ENCODE measurements at regions not wholly inside any gene's neighbourhood (a gene's known extent, or its start where the extent isn't known, plus 50 kb on each side); places are given as distances from the start of the nearest gene placed in this dataset.
"Not testable (repeated sequence)": the region's sequence is repeated elsewhere in the genome, so short reads cannot be mapped to it uniquely, and the experiment has no call there.

DNA sequence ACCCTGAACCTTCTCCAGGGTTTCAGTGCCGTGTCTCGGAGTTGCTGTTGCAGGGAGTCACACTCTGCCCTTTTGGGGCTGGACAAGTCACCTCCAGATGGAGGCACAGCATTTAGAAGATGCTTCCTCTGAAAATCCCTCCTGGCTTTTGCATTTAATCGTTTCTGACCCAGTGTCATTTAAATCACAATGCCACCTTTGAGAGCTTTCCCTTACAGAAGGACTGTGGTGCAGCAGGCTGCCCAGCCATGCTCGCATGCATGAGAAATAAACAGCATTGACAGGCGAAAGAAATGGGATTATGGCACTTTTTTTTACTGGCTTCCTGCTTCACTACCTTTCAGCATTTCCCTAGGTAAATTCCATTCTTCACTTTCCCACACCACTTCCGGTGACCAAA, 113.4 kb upstream of the DYRK2 start:
- no peak for DNase-seq (ENCODE audit: low spot score)

DNA sequence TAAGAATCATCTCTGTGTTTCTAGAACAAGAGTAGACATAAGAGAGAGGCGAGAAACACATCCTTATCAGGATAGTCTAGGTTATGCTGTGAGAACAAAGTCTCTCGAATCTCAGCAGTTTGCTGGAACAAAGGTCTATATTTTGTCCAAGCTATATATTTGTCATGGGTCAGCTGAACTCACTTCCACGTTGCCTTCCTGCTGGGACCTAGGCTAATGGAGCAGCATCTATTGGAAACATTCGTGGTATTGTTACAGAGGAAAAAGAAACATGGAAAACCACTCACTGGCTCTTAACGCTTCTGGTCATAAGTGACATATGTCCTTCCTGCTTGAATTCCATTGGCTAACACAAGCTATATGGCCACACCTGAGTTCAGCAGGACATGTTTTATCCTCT, 112.6 kb upstream of the DYRK2 start:
- DNase-seq (ENCODE audit: low spot score), result no peak

DNA sequence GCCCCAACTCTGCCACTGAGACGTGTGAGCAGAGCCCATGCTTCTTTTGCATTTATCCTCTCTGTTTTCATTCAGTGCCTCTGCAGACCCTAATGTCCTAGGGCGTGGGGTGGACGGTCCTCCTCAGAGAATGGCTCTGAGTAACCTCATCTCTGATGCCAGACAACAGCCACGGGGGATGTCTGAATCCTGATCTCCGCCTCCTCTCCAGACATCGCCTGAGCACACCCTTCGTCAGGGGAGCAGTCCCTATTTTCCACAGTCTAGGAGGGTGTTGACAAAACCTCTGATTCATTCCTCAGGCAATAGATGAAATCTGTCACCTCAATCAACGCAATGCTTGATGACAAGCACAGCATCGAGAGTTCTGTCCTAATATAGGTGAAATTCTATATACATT, 109.2 kb upstream of the DYRK2 start:
- DNase-seq (ENCODE audit: low spot score), result no peak

DNA sequence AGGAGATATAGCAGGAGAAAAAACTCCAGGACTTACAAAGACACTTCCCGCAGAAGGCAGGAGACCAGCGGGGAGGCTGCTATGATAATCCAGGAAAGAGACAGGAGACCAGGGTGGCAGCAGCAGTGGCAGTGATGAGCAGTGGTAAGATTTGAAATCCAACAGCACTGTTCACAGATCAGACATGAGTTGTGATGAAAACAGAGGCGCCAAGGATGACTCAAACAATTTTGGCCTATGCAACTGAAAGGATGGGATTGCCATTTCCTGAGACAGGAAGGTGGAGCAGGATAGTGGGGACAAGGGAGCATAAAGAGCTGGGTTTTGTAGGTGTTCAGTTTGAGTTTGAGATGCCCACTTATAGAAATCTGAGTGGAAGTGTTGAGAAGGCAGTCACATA, 108.6 kb upstream of the DYRK2 start:
- no peak for DNase-seq (ENCODE audit: low spot score)

DNA sequence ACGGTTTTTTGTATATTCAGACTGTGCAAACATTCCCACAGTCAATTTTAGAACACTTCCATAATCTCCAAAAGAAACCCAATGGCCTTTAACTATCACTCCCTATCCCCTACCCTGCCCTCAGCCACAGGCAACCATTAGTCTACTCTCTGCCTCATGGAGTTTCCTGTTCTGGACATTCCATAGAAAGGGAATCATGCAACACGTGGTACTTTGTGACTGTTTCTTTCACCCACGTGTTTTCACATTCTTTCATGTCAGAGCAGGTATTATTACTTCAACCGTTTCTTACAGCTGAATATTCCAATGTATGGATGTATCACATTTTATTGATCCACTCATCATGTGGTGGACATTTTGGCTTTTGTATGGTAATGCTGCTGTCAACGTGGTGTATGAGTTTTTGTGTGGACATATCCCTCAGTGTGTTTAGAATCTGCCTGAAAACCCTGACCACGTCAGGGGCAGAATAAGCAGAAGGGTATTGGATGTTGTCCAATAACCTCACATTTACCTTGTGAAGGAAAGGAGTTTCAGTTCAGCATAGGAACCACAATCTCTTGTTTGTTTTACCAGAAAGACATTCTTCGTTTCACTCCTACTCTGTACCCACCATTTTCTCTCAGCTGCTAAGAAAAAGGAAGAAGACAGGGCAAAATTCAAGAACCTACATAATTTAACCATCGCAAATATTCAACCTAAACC, 107.5 kb upstream of the DYRK2 start:
- DNase-seq (ENCODE audit: low spot score), result no peak

DNA sequence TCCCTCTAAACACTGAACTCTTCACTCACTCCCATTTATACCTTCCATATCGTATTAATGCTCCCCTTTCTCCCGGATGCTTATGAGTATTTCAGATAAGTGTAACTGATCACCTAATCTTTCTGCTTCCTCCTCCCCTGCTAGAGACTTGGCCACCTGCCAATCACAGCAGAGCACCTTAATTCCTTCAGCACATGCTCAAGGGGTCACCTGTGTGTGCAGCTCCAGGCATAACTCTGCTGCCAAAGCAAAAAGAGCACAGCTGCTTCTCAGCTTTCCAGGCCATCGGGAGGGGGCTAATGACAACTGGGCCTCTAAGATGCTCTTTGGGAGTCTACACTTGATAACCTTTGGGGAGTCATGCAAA, 106.9 kb upstream of the DYRK2 start:
- no peak for DNase-seq (ENCODE audit: low spot score)

DNA sequence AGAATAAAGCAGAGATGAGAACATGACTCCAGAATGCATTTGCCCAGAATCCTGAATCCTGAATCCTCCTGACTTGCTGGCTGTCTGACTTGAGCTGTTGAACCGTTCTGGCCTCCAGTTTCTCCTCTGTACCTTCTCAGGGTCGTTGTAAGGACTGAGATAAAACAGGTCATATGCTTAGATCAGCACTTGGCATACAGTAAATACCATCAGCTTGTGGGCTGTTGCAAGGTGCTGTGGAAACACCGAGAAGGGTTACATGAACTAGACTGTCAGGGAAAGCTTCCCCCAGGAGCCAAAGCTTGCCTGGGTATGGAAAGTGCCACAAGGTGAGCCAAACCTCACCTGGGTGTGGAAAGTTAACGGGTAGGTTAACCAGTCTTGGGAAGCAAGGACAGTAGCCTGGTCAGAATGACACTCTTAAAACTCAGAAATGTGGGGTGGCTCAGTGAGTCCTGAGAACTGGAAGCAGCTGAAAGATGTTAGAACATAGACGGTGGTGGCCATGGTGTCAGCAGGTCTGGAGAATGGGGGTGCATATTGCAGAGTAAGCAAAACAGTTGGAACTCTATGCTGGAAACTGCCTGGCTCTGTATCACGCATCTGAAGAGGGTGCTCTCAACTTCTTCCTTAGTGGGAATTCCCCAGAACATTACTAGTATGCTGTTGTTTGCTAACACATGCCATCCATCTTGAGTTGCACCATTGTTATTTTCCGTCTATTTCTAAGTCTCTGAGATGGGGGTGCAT, 105.3 kb upstream of the DYRK2 start:
- DNase-seq (ENCODE audit: low spot score), result no peak

DNA sequence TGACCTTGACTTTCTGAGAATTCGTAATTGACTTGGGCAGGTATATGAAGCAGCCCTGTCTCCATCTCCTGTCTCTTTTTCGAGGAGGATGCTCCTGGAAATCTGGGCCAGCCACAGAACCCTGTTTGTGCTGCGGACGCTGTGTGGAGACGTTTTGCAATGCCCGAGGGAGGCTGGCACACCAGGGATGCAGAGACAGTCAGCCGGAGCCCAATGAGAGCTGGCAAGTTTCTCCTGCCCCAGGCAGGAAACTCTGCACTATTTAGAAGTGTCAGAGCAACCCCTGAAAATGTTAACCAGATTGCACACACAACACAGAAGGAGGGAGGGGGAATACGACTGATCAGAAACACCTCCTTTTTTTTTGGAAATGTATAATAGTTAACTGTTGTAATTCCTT, 103.2 kb upstream of the DYRK2 start:
- DNase-seq (ENCODE audit: low spot score), result no peak

DNA sequence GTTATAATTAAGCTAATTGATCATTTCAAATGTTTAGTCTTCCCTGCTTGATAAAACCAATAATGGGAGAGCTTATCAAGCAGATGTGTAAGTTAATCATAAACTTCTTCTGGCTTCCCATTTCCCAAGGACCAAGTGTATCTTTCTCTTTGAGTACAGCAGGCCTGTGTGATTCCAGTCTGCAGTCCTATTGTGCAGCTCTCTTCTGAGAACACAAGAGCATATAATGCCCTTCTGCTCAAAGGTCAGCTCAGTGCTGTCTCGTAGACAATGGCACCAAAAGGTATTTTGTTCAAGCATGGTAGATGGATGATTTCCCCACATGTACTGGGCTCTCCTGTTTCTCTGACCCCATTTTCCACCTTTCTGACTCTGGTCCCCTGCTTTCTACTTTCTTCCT, 101.8 kb upstream of the DYRK2 start:
- no peak for DNase-seq (ENCODE audit: low spot score)

DNA sequence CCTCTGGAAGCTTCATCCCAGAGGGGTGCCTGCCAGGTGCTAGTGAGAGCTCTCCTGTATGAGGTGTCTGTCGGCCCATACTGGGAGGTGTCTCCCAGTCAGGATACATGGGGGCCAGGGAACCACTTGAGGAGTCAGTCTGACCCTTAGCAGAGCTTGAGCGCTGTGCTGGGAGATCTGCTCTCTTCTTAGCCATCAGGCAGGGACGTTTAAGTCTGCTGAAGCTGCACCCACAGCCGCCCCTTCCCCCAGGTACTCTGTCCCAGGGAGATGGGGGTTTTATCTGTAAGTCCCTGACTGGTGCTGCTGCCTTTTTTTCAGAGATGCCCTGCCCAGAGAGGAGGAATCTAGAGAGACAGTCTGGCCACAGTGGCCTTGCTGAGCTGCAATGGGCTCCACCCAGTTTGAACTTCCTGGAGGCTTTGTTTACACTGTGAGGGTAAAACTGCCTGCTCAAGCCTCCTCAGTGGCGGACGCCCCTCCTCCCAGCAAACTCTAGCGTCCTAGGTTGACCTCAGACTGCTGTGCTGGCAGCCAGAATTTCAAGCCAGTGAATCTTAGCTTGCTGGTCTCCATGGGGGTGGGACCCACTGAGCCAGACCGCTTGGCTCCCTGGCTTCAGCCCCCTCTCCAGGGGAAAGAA, 93.3 kb upstream of the DYRK2 start:
- DNase-seq (ENCODE audit: low spot score), result not testable (repeated sequence)

DNA sequence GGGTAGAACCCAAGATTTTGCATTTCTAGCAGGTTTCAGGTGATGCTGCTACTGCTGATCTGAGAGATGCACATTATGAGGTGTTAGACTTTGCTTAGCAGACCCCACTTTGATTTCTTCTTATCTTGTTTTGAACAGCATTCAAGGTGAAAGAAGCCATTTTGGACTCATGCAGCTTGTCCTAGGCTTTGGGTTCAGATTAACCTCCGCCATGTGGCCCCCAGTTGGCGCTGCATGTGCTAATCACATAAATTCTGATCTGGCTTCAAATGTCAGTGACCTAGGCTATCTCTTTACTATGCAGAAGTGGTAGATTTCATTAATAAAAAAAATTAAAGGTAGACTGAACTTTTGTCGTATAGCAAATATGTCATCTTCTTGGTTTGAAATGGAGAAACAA, 89.8 kb upstream of the DYRK2 start:
- no peak for DNase-seq (ENCODE audit: low spot score)

DNA sequence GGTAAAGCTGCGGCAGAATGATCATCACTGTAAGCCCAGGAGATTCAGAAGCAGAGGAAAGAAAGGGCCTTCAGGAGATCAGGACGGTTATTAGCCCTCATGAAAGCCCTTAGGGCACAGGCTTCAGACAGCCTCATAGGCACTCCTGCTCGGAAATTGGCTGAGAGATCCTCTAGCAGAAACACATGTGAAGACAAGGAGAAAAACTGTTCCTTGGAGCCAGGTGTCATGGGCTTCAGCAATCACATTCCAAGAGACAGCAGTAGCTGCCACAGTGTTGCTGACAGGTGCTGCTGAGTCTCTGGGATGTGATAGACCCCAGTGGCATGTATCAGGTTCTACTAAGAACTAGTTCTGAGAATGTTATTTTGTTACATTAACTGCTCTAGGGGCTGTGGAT, 88.8 kb upstream of the DYRK2 start:
- no peak for DNase-seq (ENCODE audit: low spot score)

DNA sequence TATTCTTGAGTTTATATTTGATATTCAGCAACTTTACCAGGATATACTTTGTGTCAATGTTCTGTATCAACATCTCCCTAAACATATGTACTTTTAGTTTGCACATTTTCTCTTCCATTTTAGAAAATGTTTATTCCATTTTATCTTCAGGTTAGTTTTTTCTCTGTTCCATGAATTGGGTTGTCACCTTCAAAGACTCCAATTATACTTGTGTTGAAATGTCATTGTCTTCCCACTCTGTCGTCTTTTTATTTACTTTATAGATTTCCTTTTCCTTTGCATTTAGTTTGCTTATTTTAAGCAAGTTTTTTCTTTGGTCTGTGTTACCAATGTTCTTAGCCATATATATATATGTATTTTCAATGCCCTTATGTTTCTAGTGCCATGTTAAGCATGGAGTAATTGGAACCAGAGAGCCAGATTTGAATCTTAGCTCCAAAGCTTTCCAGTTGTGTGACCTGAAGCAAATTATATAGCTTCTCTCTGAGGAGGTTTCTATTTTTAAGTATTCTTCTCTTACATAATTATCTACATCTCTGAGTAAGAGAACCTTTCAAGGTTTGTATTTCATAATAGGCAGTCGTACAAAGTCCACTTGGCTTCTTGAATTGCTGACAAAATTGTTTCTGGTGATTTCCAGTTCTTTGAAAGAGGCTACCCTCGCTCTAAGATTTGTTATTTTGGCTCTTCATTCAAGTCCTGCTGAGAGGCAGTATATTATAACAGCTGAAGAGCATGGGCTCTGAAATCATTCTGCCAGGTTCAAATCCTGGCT, 85.8 kb upstream of the DYRK2 start:
- DNase-seq (ENCODE audit: low spot score), result no peak

DNA sequence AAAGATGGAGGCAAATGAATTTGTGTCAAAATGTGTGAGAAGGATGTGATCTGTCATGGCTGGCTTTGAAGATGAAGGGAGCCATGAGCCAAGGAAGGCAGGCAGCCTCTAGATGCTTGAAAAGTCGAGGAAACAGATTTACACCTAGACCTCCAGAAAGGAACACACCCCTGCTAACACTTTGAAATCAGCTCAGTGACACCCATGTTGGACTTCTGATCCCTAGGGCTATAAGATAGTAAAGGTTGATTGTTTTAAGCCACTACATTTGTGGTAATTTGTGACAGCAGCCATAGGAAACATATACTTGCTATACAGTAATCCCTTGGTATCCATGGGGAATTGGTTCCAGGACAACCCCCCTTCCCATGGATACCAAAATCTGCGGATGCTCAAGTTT, 80.5 kb upstream of the DYRK2 start:
- no peak for DNase-seq (ENCODE audit: low spot score)

DNA sequence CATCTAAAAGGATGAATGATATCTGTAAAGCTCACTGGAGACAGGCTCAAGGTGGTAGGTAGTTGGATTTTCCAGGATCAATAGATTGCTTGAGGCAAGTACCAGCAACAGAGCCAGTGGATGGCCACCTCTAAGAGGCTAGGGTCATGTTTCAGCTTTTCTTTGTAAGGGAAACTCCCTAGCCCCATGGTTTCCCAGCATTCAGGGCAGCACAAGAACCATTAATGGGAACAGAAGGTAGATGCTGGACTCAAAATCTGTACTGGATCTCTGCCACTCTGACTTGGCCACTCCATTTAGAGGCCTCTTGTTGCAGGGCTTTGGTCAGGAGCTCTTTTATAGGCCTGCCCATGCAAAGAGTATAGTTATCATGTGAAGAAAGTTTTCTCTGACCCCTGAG, 76.1 kb upstream of the DYRK2 start:
- DNase-seq (ENCODE audit: low spot score), result no peak

DNA sequence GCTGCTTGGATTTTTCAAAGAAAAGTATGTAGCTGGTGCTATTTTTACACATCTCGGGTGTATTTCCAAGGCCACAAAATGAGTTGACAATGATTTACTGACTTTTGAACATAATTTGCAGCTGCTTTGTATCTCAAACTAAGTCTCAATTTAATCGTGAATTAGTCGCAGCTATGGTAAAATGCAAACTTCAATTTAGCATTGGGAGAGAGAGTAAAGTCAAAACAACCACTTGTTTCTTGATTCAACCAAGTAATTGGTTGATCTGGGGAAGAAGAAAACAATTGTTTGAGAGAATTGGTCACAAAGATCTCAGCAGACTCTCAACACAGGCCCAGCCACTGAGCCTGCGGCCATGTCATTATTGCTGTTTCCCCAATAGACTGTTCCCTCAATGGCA, 75.0 kb upstream of the DYRK2 start:
- no peak for DNase-seq (ENCODE audit: low spot score)

DNA sequence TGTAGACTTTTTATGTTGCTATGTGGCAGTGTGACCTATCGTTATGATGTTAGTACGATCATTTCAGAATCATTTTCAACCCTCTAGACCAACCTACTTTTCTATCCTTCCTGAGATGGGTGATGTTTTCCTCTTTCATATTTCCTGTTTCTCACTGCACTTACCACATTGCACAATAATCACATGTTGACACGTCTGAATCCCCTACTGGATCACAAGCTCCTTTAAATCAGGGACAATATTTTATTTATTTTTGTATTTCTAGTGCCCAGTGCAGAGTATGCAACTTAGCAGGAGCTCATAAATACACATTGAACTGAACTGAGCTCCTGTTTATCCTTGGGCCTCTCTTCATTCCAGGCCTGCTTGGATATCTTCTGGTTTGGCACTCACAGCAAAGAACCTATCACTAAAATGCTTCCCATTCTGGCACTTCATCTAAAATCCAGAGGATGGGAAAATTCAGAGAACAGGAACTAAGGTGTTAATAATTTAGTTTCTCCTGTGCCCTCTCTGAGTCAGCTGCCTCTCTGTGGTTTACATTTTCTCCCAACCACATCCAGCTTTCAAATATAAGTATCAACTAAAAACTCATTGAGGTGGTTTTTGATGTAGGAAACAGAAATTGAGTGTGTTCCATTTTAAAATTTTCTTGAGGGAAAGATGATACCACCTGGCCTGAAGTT, 69.4 kb upstream of the DYRK2 start:
- no peak for DNase-seq (ENCODE audit: low spot score)

DNA sequence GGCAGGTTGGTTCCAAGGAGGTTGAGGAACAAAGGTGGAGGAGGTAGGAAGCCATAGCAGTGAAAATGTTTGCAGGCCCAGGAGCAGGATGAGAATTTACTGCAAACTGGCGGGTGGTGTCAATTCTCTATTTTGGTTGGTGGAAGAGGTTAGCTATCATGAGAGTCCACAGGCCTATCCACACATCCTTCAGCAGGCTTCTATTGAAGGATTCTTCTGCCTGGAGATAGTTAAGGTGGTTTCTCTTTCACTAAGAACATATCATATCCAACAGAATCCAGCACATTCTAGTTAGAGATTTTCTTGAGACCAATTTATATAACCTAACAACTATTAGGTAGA, 68.9 kb upstream of the DYRK2 start:
- DNase-seq (ENCODE audit: low spot score), result no peak

DNA sequence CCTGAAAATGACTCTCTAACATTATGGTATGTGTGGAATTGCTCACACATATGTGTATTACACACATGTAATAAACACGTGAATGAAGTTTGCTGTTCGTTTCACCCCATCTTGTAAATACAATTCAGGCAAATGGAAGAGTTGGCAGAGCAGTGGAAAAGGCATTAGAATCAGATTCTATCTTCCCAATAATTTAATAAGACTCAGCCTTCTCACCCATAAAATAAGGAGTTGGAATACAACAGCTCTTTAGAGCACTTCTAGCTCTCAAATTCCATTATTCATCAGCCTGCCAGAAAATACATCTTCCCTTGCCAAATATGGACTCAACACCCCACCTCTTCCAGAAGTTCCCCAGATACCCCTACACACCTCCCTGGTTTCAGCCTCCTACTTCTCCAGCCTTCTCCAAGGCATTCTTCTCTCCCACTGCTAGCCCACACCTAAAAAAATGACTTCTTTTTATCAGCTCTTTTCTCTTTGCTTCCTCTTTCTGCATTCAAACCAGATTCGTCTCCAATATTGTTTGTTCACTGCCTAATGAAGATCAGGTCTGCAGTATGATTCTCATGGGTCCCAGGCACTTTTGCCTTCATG, 66.2 kb upstream of the DYRK2 start:
- DNase-seq (ENCODE audit: low spot score), result no peak

DNA sequence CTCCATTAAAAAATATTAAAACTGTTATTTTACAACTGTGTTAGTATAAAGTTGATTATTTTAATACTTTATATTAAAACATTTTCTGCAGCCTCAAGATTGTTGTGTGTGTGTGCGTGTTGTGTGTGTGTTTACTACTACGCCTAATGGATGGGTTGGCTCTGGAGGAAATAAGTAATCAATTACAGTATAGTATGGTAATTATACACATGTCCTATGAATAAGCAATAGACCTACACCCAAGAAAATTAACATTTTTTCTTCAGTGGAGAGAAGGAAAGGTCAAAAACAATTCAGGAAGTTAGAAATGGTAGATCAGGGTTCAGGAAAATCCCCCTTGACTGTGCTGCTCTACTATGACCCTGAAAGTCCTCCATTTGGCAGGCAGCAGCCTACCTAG, 65.7 kb upstream of the DYRK2 start:
- no peak for DNase-seq (ENCODE audit: low spot score)

DNA sequence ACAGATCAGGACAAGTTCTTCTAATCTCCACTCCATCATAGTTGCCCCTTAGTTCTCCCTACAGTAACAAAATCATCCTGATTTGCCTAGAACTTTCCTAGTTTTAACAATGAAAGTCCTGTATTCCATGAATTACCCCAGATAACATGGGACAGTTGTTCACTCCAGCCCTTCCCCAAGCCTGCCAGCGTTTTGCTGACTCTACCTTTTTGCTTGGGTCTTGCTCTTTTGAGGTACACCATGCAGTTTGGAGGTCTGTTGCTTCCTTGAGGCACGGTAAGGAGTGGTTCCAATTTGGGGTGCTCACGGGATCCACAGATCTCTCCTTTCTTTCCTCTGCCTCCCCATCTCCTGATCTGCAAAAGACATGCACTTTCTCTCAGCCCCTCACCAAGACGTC, 61.6 kb upstream of the DYRK2 start:
- no peak for DNase-seq (ENCODE audit: low spot score)

DNA sequence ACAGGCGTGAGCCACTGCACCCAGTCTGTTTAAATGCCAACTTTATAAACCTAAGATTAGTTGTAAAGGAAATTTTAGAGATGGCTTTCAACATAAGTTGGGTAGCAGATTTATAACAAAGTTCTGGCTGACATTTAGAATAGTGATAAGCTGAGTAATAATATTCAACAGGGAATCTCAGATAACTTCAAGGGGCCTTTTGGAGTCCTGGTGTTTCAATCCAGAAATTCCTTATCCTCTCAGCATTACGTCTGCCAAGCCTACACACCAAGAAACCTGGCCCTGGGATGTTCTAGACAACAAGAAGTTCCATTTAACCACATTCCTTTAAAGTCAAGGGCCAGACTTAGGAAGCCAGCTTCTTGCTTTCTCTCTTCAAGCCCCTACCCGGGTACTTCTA, 59.5 kb upstream of the DYRK2 start:
- no peak for DNase-seq (ENCODE audit: low spot score)
